ENCODE measurements at regions not wholly inside any gene's neighbourhood (a gene's known extent, or its start where the extent isn't known, plus 50 kb on each side); places are given as distances from the start of the nearest gene placed in this dataset.

GRCh38 chr1:114342376-114342775, 168.6 kb downstream of the TRIM33 start:
- BruUV-seq (replicated peaks): no TSS peak
- Mint-ChIP-seq H3K4me1 (ENCODE audit: low read depth, unreplicated experiment) (peaks cover 8% of the 10 kb centered on the region), H3K27ac (ENCODE audit: unreplicated experiment) (no peak overlapping the region), H3K27me3 (ENCODE audit: unreplicated experiment) (peaks cover 49% of the 10 kb centered on the region), H3K9me3 (ENCODE audit: low read depth, unreplicated experiment) (no peaks in the 10 kb centered on the region), H3K4me3 (ENCODE audit: low read depth, unreplicated experiment) (no peak overlapping the region), H3K36me3 (ENCODE audit: insufficient read depth, unreplicated experiment) (peaks cover 5% of the 10 kb centered on the region)
- intact Hi-C loops (cut with micrococcal nuclease; ENCODE audit: unreplicated experiment): no loop called here
- CTCF ChIA-PET: no interaction called here
- no peak for DNase-seq
- TF ChIP-seq CTCF (IDR thresholded peaks at IDR 0.05; ENCODE audit: unreplicated experiment): no peak

DNA sequence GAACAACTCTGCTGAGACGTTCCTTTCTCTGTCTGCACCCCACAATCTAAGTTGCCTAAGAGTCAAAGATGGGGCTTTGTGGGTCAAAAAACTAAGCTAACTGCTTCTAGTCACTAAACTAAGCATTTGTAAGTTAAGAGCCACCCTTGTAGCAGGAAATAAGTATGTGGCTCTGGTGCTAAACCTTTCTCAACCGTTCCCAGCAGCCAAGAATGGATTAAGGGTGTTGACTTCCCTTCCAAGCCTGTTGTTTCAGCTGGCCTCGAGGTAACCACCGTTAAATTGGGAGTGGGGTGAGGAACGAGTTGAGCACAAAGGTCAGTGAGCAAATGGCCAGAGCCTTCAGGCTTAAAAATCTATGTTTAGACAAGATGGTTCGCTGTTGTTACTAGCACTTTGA, 169.1 kb downstream of the TRIM33 start:
- CTCF ChIA-PET: no interaction called here
- H3K36me3 Mint-ChIP-seq (ENCODE audit: insufficient read depth, unreplicated experiment): peaks cover 5% of the 10 kb centered on the region
- peaks cover 8% of the 10 kb centered on the region for H3K4me1 Mint-ChIP-seq (ENCODE audit: low read depth, unreplicated experiment)
- TF ChIP-seq CTCF (IDR thresholded peaks at IDR 0.05; ENCODE audit: unreplicated experiment): no peak
- no peak for DNase-seq
- BruUV-seq (replicated peaks): no TSS peak
- intact Hi-C loops (cut with micrococcal nuclease; ENCODE audit: unreplicated experiment): no loop called here
- H3K27me3 Mint-ChIP-seq (ENCODE audit: unreplicated experiment): peaks cover 54% of the 10 kb centered on the region
- no peak overlapping the region for H3K27ac Mint-ChIP-seq (ENCODE audit: unreplicated experiment)
- H3K4me3 Mint-ChIP-seq (ENCODE audit: low read depth, unreplicated experiment): no peak overlapping the region
- no peaks in the 10 kb centered on the region for H3K9me3 Mint-ChIP-seq (ENCODE audit: low read depth, unreplicated experiment)

- H3K27me3 Mint-ChIP-seq (ENCODE audit: unreplicated experiment): peaks cover 59% of the 10 kb centered on the region
Measured at GRCh38 chr1:114341299-114341698, 169.7 kb downstream of the TRIM33 start.

GRCh38 chr1:114340892-114341291, 170.1 kb downstream of the TRIM33 start:
- no peak for DNase-seq
- no peak for TF ChIP-seq CTCF (IDR thresholded peaks at IDR 0.05; ENCODE audit: unreplicated experiment)
- Mint-ChIP-seq H3K27ac (ENCODE audit: unreplicated experiment) (no peak overlapping the region), H3K36me3 (ENCODE audit: insufficient read depth, unreplicated experiment) (no peaks in the 10 kb centered on the region), H3K27me3 (ENCODE audit: unreplicated experiment) (peaks cover 63% of the 10 kb centered on the region), H3K4me3 (ENCODE audit: low read depth, unreplicated experiment) (no peak overlapping the region), H3K4me1 (ENCODE audit: low read depth, unreplicated experiment) (no peaks in the 10 kb centered on the region), H3K9me3 (ENCODE audit: low read depth, unreplicated experiment) (no peaks in the 10 kb centered on the region)
- intact Hi-C loops (cut with micrococcal nuclease; ENCODE audit: unreplicated experiment): no loop called here
- CTCF ChIA-PET: no interaction called here
- no TSS peak for BruUV-seq (replicated peaks)

More at GRCh38 chr1:114341299-114341698, 169.7 kb downstream of the TRIM33 start:
- BruUV-seq (replicated peaks): no TSS peak
- H3K27ac Mint-ChIP-seq (ENCODE audit: unreplicated experiment): no peak overlapping the region
- intact Hi-C loops (cut with micrococcal nuclease; ENCODE audit: unreplicated experiment): no loop called here
- peaks cover 2% of the 10 kb centered on the region for H3K36me3 Mint-ChIP-seq (ENCODE audit: insufficient read depth, unreplicated experiment)
- peaks cover 3% of the 10 kb centered on the region for H3K4me1 Mint-ChIP-seq (ENCODE audit: low read depth, unreplicated experiment)
- TF ChIP-seq CTCF (IDR thresholded peaks at IDR 0.05; ENCODE audit: unreplicated experiment): no peak
- H3K9me3 Mint-ChIP-seq (ENCODE audit: low read depth, unreplicated experiment): no peaks in the 10 kb centered on the region
- no peak overlapping the region for H3K4me3 Mint-ChIP-seq (ENCODE audit: low read depth, unreplicated experiment)
- no peak for DNase-seq
- CTCF ChIA-PET: no interaction called here

DNA sequence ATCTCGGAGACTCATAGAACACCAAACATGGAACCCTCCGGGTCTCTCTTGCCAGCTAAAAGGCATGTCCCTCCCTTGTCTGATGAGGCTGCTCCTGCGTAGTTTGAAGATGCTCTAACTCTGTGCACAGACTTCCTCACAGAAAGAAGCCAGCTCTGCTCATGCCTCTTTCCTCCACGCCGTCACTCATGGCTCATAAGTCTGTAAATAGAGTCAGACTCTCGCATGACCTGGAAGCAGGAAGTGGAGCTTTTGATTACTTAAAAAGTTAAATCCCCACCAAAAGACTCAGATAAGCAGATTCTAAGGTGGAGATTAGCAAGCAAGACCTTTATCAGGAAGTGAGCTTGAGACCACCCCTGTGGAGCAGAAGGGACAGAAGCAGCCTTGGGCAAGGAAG, 171.6 kb downstream of the TRIM33 start:
- Mint-ChIP-seq H3K4me1 (ENCODE audit: low read depth, unreplicated experiment) (no peaks in the 10 kb centered on the region), H3K36me3 (ENCODE audit: insufficient read depth, unreplicated experiment) (no peaks in the 10 kb centered on the region), H3K27ac (ENCODE audit: unreplicated experiment) (no peak overlapping the region), H3K9me3 (ENCODE audit: low read depth, unreplicated experiment) (no peaks in the 10 kb centered on the region), H3K27me3 (ENCODE audit: unreplicated experiment) (peaks cover 78% of the 10 kb centered on the region), H3K4me3 (ENCODE audit: low read depth, unreplicated experiment) (no peak overlapping the region)
- no TSS peak for BruUV-seq (replicated peaks)
- intact Hi-C loops (cut with micrococcal nuclease; ENCODE audit: unreplicated experiment): no loop called here
- DNase-seq: no peak
- CTCF ChIA-PET: no interaction called here
- no peak for TF ChIP-seq CTCF (IDR thresholded peaks at IDR 0.05; ENCODE audit: unreplicated experiment)
